D721Med (cell line): ENCODE measurements at regions not wholly inside any gene's neighbourhood (a gene's known extent, or its start where the extent isn't known, plus 50 kb on each side); places are given as distances from the start of the nearest gene placed in this dataset.

Experiments
- DNase-seq: peaks from one replicate; pipeline ENCODE4 v3.0.0; 2011; ENCODE audit warnings: low spot score; ENCODE audit not compliant: insufficient read length
- FAIRE-seq: peaks from 2 replicates; lab custom pipeline; 2011; peaks lifted over from hg19 to GRCh38; lab: Jason Lieb, UNC
- CTCF ChIP-seq: IDR thresholded peaks from 2 replicates; pipeline ENCODE4 v1.5.1; 2012; ENCODE audit warnings: mild to moderate bottlenecking, control low read depth; ENCODE audit not compliant: insufficient read depth; ENCODE audit errors: missing control alignments

GRCh38 chr7:92964141-92964540 lies 127.8 kb upstream of the CDK6 start:
- TF ChIP-seq CTCF = no peak
- DNase-seq = no peak

GRCh38 chr7:92963566-92963965 lies 127.2 kb upstream of the CDK6 start:
- TF ChIP-seq CTCF = no peak
- DNase-seq (no peak), FAIRE-seq (no peak)

More at GRCh38 chr7:92964141-92964540, 127.8 kb upstream of the CDK6 start:
- no peak for FAIRE-seq

GRCh38 chr7:92961961-92962360 lies 125.6 kb upstream of the CDK6 start:
- DNase-seq (no peak), FAIRE-seq (no peak)
- TF ChIP-seq CTCF = no peak

GRCh38 chr7:92956575-92956974 lies 120.2 kb upstream of the CDK6 start:
- FAIRE-seq (no peak), DNase-seq (no peak)
- TF ChIP-seq CTCF = no peak

- TF ChIP-seq CTCF = no peak
- DNase-seq = no peak
- no peak for FAIRE-seq
Measured at GRCh38 chr7:92955081-92955480, 118.7 kb upstream of the CDK6 start.

GRCh38 chr7:92953657-92954056 lies 117.3 kb upstream of the CDK6 start:
- no peak for DNase-seq
- no peak for FAIRE-seq
- TF ChIP-seq CTCF = no peak

- no peak for TF ChIP-seq CTCF
- no peak for DNase-seq
- FAIRE-seq = no peak
Measured at GRCh38 chr7:92949748-92950147, 113.4 kb upstream of the CDK6 start.
